Activated T-helper 1 cell treated with Interleukin-2 at 50 U/mL for 16 hours (primary cell): ENCODE measurements at regions not wholly inside any gene's neighbourhood (a gene's known extent, or its start where the extent isn't known, plus 50 kb on each side); places are given as distances from the start of the nearest gene placed in this dataset.
"Not testable (repeated sequence)": the region's sequence is repeated elsewhere in the genome, so short reads cannot be mapped to it uniquely, and the experiment has no call there.

Experiments used
- DNase-seq: peaks from one replicate; pipeline ENCODE4 v3.0.0-alpha.2; 2020; ENCODE audit warnings: low read depth

GRCh38 chr20:60097285-60097684 lies 139.1 kb downstream of the CDH26 start:
- DNase-seq: no peak

- DNase-seq: no peak
Measured at GRCh38 chr20:60100780-60101179, 142.6 kb downstream of the CDH26 start.

- DNase-seq: no peak
Measured at GRCh38 chr20:60101201-60101890, 143.1 kb downstream of the CDH26 start.

GRCh38 chr20:60101891-60102281 lies 143.7 kb downstream of the CDH26 start:
- DNase-seq: no peak

GRCh38 chr20:60102665-60103210 lies 144.5 kb downstream of the CDH26 start:
- DNase-seq: no peak

- DNase-seq: no peak
Measured at GRCh38 chr20:60104993-60105803, 147.0 kb downstream of the CDH26 start.

- DNase-seq: not testable (repeated sequence)
Measured at GRCh38 chr20:60106186-60106585, 148.0 kb downstream of the CDH26 start.

- DNase-seq: no peak
Measured at GRCh38 chr20:60107621-60108390, 149.6 kb downstream of the CDH26 start.

GRCh38 chr20:60108397-60108796 lies 150.2 kb downstream of the CDH26 start:
- DNase-seq: no peak

GRCh38 chr20:60113024-60113724 lies 155.0 kb downstream of the CDH26 start:
- DNase-seq: no peak

- no peak for DNase-seq
Measured at GRCh38 chr20:60113771-60114170, 155.5 kb downstream of the CDH26 start.

- DNase-seq: no peak
Measured at GRCh38 chr20:60115451-60115850, 157.2 kb downstream of the CDH26 start.

- DNase-seq: no peak
Measured at GRCh38 chr20:60116128-60116909, 158.1 kb downstream of the CDH26 start.

- DNase-seq: no peak
Measured at GRCh38 chr20:60117065-60117464, 158.8 kb downstream of the CDH26 start.

GRCh38 chr20:60121903-60122302 lies 163.7 kb downstream of the CDH26 start:
- no peak for DNase-seq

GRCh38 chr20:60122671-60123070 lies 164.4 kb downstream of the CDH26 start:
- no peak for DNase-seq

GRCh38 chr20:60123096-60123495 lies 164.9 kb downstream of the CDH26 start:
- DNase-seq: no peak

- DNase-seq: no peak
Measured at GRCh38 chr20:60123652-60124051, 165.4 kb downstream of the CDH26 start.

- no peak for DNase-seq
Measured at GRCh38 chr20:60124776-60125381, 166.7 kb downstream of the CDH26 start.

GRCh38 chr20:60125513-60125912 lies 167.3 kb downstream of the CDH26 start:
- no peak for DNase-seq

GRCh38 chr20:60126975-60127374 lies 168.8 kb downstream of the CDH26 start:
- no peak for DNase-seq
